Gastroesophageal sphincter (tissue), 3 donors: ENCODE measurements at regions not wholly inside any gene's neighbourhood (a gene's known extent, or its start where the extent isn't known, plus 50 kb on each side); places are given as distances from the start of the nearest gene placed in this dataset.

Experiments used
- POLR2A ChIP-seq, 2 donors: fragments of 450-650 bp; IDR thresholded peaks; one replicate each; pipeline ENCODE4 v1.6.1; 2017; ENCODE audit warnings: antibody characterized with exemption in 2 of 2, mild to moderate bottlenecking in 2 of 2, moderate library complexity in 1 of 2
- TF ChIP-seq, protein P1 (sequence below), 4 experiments: fragments of 200-600 bp in 2 of 4; fragments of 450-650 bp in 2 of 4; sonication (generic) in 1 of 4; IDR thresholded peaks; one replicate each; pipeline ENCODE4 v1.5.1; 2017 to 2019; ENCODE audit warnings: antibody characterized with exemption in 4 of 4, mild to moderate bottlenecking in 2 of 4, moderate library complexity in 2 of 4

DNA sequence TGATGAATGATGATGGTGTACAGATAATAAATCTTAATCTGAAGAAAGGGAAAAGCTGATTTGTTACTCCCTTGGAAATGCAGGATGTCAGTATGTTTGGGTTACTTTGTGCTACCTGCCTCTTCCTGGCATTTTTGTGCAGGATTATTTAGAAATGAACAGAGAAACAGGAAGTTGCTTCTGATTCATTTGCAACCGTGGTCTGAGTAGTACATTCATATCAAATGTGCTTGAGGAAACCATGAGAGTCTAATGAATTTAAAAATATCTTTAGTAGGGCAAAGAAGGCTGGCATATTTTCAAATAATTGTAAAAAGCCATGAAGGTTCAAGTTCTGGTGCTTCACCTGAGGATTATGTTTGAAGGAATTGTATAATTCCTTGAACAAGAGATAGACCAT lies 391.6 kb downstream of the TMEM161B start:
- no peak for TF ChIP-seq POLR2A (IDR thresholded peaks at IDR 0.05)
- TF ChIP-seq, protein P1, sequence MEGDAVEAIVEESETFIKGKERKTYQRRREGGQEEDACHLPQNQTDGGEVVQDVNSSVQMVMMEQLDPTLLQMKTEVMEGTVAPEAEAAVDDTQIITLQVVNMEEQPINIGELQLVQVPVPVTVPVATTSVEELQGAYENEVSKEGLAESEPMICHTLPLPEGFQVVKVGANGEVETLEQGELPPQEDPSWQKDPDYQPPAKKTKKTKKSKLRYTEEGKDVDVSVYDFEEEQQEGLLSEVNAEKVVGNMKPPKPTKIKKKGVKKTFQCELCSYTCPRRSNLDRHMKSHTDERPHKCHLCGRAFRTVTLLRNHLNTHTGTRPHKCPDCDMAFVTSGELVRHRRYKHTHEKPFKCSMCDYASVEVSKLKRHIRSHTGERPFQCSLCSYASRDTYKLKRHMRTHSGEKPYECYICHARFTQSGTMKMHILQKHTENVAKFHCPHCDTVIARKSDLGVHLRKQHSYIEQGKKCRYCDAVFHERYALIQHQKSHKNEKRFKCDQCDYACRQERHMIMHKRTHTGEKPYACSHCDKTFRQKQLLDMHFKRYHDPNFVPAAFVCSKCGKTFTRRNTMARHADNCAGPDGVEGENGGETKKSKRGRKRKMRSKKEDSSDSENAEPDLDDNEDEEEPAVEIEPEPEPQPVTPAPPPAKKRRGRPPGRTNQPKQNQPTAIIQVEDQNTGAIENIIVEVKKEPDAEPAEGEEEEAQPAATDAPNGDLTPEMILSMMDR (IDR thresholded peaks at IDR 0.05), result no peak
